Mucosa of rectum (tissue), 2 donors: ENCODE measurements at regions not wholly inside any gene's neighbourhood (a gene's known extent, or its start where the extent isn't known, plus 50 kb on each side); places are given as distances from the start of the nearest gene placed in this dataset.
A peak's percentile ranks its signal among the peaks of the same experiment; 100 is the strongest.

ENCODE experiments used
- H3K27ac ChIP-seq, 2 donors: one replicate each; pipeline ENCODE4 v1.7.0; 2013; ENCODE audit warnings: inconsistent platforms in 2 of 2, low read depth in 2 of 2, low read length in 2 of 2
- H3K27me3 ChIP-seq, 2 donors: one replicate each; pipeline ENCODE4 v1.7.0; 2013; ENCODE audit warnings: low read length in 2 of 2; ENCODE audit not compliant: control insufficient read depth in 2 of 2, insufficient read depth in 2 of 2
- H3K36me3 ChIP-seq, 2 donors: one replicate each; pipeline ENCODE4 v1.7.0; 2013; ENCODE audit warnings: low read length in 2 of 2; ENCODE audit not compliant: control insufficient read depth in 2 of 2, insufficient read depth in 2 of 2
- H3K4me1 ChIP-seq, 2 donors: one replicate each; pipeline ENCODE4 v1.7.0; 2013; ENCODE audit warnings: low read length in 2 of 2, mild to moderate bottlenecking in 1 of 2; ENCODE audit not compliant: control insufficient read depth in 2 of 2, insufficient read depth in 2 of 2
- H3K4me3 ChIP-seq, 2 donors: one replicate each; pipeline ENCODE4 v1.7.0; 2013; ENCODE audit warnings: low read length in 2 of 2
- H3K9ac ChIP-seq, 2 donors: one replicate each; pipeline ENCODE4 v1.7.0; 2013; ENCODE audit warnings: low read length in 2 of 2, low read depth in 1 of 2, mild to moderate bottlenecking in 1 of 2
- H3K9me3 ChIP-seq, 2 donors: one replicate each; pipeline ENCODE4 v1.7.0; 2013; ENCODE audit warnings: low read length in 2 of 2; ENCODE audit not compliant: control insufficient read depth in 2 of 2
- donor health status: healthy.
- donor health status: Normal muscosa, but diverticular disease.

DNA sequence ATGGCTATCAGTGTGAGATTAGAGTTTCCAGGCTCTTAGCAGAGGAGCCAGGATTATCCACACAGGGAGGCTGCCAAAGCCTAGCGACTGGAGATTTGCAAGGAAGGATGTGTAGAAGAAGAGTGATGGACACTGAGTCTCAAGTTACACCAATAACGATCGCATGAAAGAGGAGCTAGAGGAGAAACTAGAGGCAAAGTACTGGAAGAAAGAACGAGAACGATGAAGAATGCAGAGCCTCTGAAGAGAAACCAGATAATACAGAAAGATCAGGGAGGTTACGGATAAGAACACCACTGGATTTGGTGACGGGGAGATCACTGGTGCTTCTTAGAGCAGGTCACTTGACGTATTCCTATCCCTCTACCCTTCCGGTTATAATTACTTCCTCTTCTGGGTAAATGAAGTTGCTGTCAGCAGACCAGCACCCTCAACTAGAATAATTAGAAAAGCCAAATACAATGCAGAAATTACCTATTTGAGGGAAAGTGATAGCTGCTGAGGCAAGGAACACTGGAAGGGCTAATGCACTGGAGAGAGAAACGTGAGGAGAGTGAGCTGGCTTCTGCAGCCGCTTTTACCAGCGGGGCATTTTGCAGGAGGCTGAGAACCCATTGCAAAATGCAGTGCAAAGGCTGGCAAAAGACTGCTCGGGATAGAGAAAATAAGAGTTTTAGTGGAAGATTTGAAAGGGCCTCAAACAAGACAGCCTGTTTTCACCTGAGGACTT, 93.1 kb upstream of the HIF1A start:
- H3K4me1 ChIP-seq = peaks cover 0 to 23% of the 10 kb centered on the region in 2 donors
- H3K36me3 ChIP-seq = no peaks in the 10 kb centered on the region
- peak overlapping the region; percentile 40 to 48 for H3K27ac ChIP-seq
- no peaks in the 10 kb centered on the region for H3K9me3 ChIP-seq
- peak overlapping the region; percentile 1 to 6 for H3K4me3 ChIP-seq
- H3K27me3 ChIP-seq = no peaks in the 10 kb centered on the region
- H3K9ac ChIP-seq = peak overlapping the region in 1 of 2 donors; percentile 31

- peak overlapping the region; percentile 40 to 48 for H3K27ac ChIP-seq
Measured at GRCh38 chr14:61602733-61603077, 92.6 kb upstream of the HIF1A start.

DNA sequence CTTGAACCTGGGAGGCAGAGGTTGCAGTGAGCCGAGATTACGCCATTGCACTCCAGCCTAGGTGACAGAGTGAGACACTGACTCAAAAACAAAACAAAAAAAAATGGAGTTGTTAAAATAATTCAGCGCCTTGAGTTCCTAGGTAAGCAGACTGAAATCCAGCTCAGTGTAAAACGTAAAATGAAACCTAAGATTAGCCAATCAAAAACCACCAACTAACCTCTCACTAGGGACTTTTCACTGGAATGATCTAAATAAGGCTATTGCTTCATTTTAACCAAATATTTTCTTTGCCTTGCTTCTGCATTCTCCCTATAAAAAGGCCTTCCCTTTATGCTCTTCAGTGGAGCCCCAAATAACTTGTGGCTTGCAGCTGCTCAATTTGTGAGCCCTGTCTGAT, 91.6 kb upstream of the HIF1A start:
- no peak overlapping the region for H3K27ac ChIP-seq
- no peak overlapping the region for H3K4me3 ChIP-seq
- H3K9me3 ChIP-seq = no peaks in the 10 kb centered on the region
- H3K27me3 ChIP-seq = no peaks in the 10 kb centered on the region
- H3K4me1 ChIP-seq = peaks cover under 1 to 33% of the 10 kb centered on the region in 2 donors
- no peak overlapping the region for H3K9ac ChIP-seq
- no peaks in the 10 kb centered on the region for H3K36me3 ChIP-seq

More at GRCh38 chr14:61602733-61603077, 92.6 kb upstream of the HIF1A start:
- peaks cover 0 to 26% of the 10 kb centered on the region in 2 donors for H3K4me1 ChIP-seq
- H3K9ac ChIP-seq = no peak overlapping the region
- H3K27me3 ChIP-seq = no peaks in the 10 kb centered on the region
- H3K36me3 ChIP-seq = no peaks in the 10 kb centered on the region
- peak overlapping the region in 1 of 2 donors; percentile 1 for H3K4me3 ChIP-seq
- H3K9me3 ChIP-seq = no peaks in the 10 kb centered on the region

DNA sequence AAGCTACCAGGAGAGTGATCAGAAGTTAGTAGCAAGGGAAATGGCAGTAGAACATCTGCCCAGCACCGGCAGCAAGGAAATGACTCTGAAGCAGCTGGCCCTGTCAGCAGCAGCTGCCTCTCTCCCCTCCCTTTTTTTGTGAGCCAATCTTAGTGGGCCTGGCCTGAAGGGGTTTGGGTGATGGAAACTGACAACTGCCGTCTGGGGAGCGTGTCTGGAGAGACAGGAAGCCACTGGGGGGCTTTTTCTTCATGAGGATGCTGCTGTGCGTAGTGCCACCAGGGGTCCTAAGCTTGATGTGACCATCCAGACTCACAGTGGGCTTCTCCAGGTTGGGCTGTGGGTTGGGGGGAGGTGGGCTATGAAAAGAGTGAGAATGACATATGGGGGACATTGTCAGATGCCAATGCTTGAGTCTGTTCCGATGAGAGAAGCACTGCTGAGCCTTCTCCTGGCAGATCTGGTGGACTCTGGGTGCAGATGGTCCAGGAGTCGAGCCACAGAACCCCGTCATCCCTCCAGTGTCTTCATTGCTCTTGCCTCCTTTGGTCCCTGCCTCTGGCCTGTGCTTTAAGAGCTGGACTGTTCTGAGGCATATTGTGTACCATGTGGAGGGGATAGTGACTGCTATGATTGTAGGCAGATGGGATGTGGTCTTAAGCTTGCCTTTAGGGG, 87.6 kb upstream of the HIF1A start:
- Histone ChIP-seq H3K9ac (no peak overlapping the region), H3K4me3 (no peak overlapping the region), H3K4me1 (peaks cover 9 to 26% of the 10 kb centered on the region in 2 donors), H3K36me3 (no peaks in the 10 kb centered on the region), H3K27ac (no peak overlapping the region), H3K9me3 (no peaks in the 10 kb centered on the region), H3K27me3 (no peaks in the 10 kb centered on the region)

- Histone ChIP-seq H3K4me3 (no peak overlapping the region), H3K4me1 (peaks cover 9 to 19% of the 10 kb centered on the region in 2 donors), H3K27ac (peak overlapping the region in 1 of 2 donors; percentile 2), H3K9me3 (no peaks in the 10 kb centered on the region), H3K36me3 (no peaks in the 10 kb centered on the region), H3K27me3 (no peaks in the 10 kb centered on the region), H3K9ac (no peak overlapping the region)
Measured at GRCh38 chr14:61608245-61609165, 86.8 kb upstream of the HIF1A start.

DNA sequence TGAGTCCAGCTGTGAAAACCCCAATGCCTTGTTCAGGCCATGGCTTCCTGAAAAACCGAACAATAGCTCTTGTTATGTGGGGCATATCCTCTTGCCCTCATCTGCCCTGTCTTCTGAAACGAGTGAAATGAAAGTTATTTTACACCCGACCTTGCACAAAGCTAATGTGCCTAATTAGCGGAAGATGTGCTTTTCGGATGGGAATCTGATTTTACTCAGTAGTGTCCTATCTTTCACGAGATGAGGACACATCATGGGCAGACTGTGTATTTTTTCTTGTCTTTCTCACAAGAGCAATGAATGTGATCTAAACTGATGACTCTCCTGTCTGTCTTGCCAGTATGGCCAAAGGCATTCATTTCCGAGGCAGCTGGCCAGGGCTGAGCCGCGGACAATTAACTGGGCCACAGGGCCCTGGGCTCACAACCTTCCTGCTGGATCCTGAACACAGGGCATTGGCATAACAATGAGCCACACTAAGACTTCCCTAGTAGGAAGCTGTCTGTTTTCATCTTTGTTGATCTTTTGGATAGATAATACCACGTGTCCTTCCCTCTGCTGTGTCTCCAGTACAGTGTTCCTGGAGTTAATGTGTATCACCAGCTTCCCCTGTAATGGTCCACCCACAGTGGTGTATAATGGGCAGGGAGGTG, 86.0 kb upstream of the HIF1A start:
- Histone ChIP-seq H3K9ac (no peak overlapping the region), H3K27me3 (no peaks in the 10 kb centered on the region), H3K4me1 (peaks cover 9 to 19% of the 10 kb centered on the region in 2 donors), H3K9me3 (no peaks in the 10 kb centered on the region), H3K36me3 (no peaks in the 10 kb centered on the region), H3K4me3 (no peak overlapping the region), H3K27ac (no peak overlapping the region)

DNA sequence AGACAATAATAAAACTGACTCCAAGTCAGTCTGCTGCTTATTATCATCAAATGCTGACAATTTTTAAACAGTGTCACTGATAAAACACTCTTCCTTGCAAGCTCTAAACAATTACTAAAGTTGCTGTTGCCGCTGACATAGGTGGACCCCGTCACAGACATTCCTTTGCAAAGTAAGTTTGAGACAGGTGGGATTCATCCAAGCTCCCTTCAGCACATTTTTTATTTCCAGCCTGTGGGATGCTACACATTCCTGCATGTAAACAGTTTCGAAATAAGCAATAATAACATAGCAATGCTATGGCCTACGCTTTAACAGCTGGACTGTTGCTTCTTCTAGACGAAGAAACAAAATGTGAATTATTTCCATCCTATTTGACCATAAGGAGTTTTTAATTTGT, 85.4 kb upstream of the HIF1A start:
- Histone ChIP-seq H3K36me3 (no peaks in the 10 kb centered on the region), H3K27me3 (no peaks in the 10 kb centered on the region), H3K27ac (no peak overlapping the region)

DNA sequence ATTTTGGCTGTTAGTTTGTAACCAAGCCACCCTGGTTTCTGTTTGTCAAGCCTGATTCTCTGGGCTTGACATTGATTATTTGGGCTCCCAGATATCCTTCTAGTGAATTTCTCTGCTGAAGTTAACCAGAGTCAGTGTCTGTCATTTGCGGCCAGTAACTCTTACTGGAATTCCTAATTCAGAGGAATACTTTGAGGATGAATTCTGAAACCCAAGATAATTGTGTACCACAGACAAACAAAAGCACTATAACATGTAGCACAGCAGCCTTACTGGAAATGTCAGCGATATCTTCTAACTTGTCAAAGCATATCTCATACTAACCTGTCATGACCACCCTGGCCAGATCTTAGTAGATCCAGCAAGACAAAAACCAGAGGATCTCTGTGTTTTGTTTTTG, 84.4 kb upstream of the HIF1A start:
- Histone ChIP-seq H3K9me3 (no peaks in the 10 kb centered on the region), H3K9ac (no peak overlapping the region), H3K4me3 (no peak overlapping the region), H3K27me3 (no peaks in the 10 kb centered on the region), H3K27ac (no peak overlapping the region), H3K36me3 (no peaks in the 10 kb centered on the region), H3K4me1 (peaks cover 9 to 19% of the 10 kb centered on the region in 2 donors)

More for the DNA sequence above, 85.4 kb upstream of the HIF1A start:
- peaks cover 9 to 19% of the 10 kb centered on the region in 2 donors for H3K4me1 ChIP-seq
- no peaks in the 10 kb centered on the region for H3K9me3 ChIP-seq
- no peak overlapping the region for H3K9ac ChIP-seq
- no peak overlapping the region for H3K4me3 ChIP-seq

GRCh38 chr14:61611880-61612630, 83.3 kb upstream of the HIF1A start:
- no peak overlapping the region for H3K9ac ChIP-seq
- H3K36me3 ChIP-seq = no peaks in the 10 kb centered on the region
- peaks cover 9 to 19% of the 10 kb centered on the region in 2 donors for H3K4me1 ChIP-seq
- no peaks in the 10 kb centered on the region for H3K9me3 ChIP-seq
- no peaks in the 10 kb centered on the region for H3K27me3 ChIP-seq
- H3K4me3 ChIP-seq = no peak overlapping the region
- no peak overlapping the region for H3K27ac ChIP-seq
